Heart right ventricle (tissue), 16 donors: ENCODE measurements at regions not wholly inside any gene's neighbourhood (a gene's known extent, or its start where the extent isn't known, plus 50 kb on each side); places are given as distances from the start of the nearest gene placed in this dataset.
"Not testable (repeated sequence)": the region's sequence is repeated elsewhere in the genome, so short reads cannot be mapped to it uniquely, and the experiment has no call there.

Experiments
- ATAC-seq, 8 donors: fragments of 200-7000 bp; cut with Tn5 transposase; one replicate each; pipeline ENCODE4 v1.9.1; 2020; ENCODE audit warnings: mild to moderate bottlenecking in 8 of 8, moderate library complexity in 8 of 8, moderate number of reproducible peaks in 1 of 8
- DNase-seq, 2 donors: peaks; one replicate each; pipeline ENCODE4 v3.0.0-alpha.2; 2020
- H3K27ac ChIP-seq, 10 donors: fragments of 200-600 bp; sonication (generic) in 2 of 10; one replicate each; pipeline versions ENCODE4 v1.5.0 to v1.8.0; 2020 to 2022; ENCODE audit warnings: mild to moderate bottlenecking in 3 of 10
- H3K27me3 ChIP-seq, 7 donors: fragments of 200-600 bp; one replicate each; pipeline ENCODE4 v1.8.0; 2021 to 2022; ENCODE audit warnings: mild to moderate bottlenecking in 2 of 7
- H3K36me3 ChIP-seq, 9 donors: fragments of 200-600 bp; sonication (generic) in 1 of 9; one replicate each; pipeline versions ENCODE4 v1.5.0 to v1.8.0; 2020 to 2022; ENCODE audit warnings: mild to moderate bottlenecking in 2 of 9
- H3K4me1 ChIP-seq, 9 donors: fragments of 200-600 bp; sonication (generic) in 1 of 9; one replicate each; pipeline versions ENCODE4 v1.5.0 to v1.8.0; 2020 to 2022; ENCODE audit warnings: mild to moderate bottlenecking in 4 of 9
- H3K4me3 ChIP-seq, 10 donors: fragments of 200-600 bp; sonication (generic) in 2 of 10; one replicate each; pipeline versions ENCODE4 v1.5.0 to v1.8.0; 2020 to 2022; ENCODE audit warnings: mild to moderate bottlenecking in 7 of 10, moderate library complexity in 2 of 10
- H3K9me3 ChIP-seq, 11 donors: fragments of 200-600 bp in 10 of 11; sonication (generic) in 2 of 11; one replicate each; pipeline versions ENCODE4 v1.5.0 to v1.8.0; 2013 to 2022; ENCODE audit warnings: mild to moderate bottlenecking in 2 of 11, control low read depth in 1 of 11, moderate library complexity in 1 of 11
- CTCF ChIP-seq, 9 donors: fragments of 200-600 bp; sonication (generic) in 2 of 9; IDR thresholded peaks; one replicate each; pipeline versions ENCODE4 v1.5.0 to v1.8.0; 2021 to 2022; ENCODE audit warnings: antibody characterized with exemption in 9 of 9, mild to moderate bottlenecking in 5 of 9, moderate library complexity in 1 of 9
- WGBS, 2 donors: extraction: QIAGEN DNeasy Blood & Tissue Kit; methylation state at CpG; one replicate each; pipeline ENCODE4 v1.1.7; 2013; ENCODE audit warnings: inconsistent platforms in 1 of 2; 5-methylcytosine and 5-hydroxymethylcytosine counted together
- intact Hi-C, 10 donors: fragments of 100-400 bp; cut with DNase I; formaldehyde crosslinking; loops; one replicate each; pipeline versions ENCODE4 v1.11.1 to v1.14.2; 2022
- donor health status: Arrhythmogenic right ventricular cardiomyopathy.
- donor health status: ischemic (EF 13 %, LVEDD 7.1; RV severe dilation, severe dysfunction).
- donor health status: healthy with polysubstance abuse.
- donor health status: DM: no; HTN: yes; CAD: no.
- donor health status: DM: no; HTN: no; CAD: no.
- donor health status: ischemic (EF 25% LVEDD 6.9; RV normal size, moderate dysfunction).
- donor health status: ischemic (EF 25% LVEDD 5.7; RV mildly dilated, moderate dysfunction).
- donor health status: healthy.
- donor health status: DM: yes; HTN: yes; CAD: no.
- donor health status: Ischemic cardiomyopathy.
- donor health status: ischemic (EF 35%, LVEDD 5.7; RV mildly dilated, moderate dysfunction).
- donor health status: nonischemic (EF 11% LVEDD 7.7; RV severe dilation, severe dysfunction).
- donor health status: DM: yes; HTN: yes; CAD: no.
- donor health status: PGD.
- donor health status: ischemic (EF 29% LVEDD 5.4; RV normal size, mild dysfunction).
- donor health status: nonischemic (EF 23%, LVEDD 6.1; RV moderate dilation, normal function).

- no peak for TF ChIP-seq CTCF (IDR thresholded peaks at IDR 0.05)
- 80 to 87% methylated on average over 4 of the region's 4 CpGs for WGBS, 2 donors
- DNase-seq (no peak), ATAC-seq (no peak)
- H3K4me1 ChIP-seq, result peaks cover 0 to 16% (median 8%) of the 10 kb centered on the region in 9 donors
- H3K4me3 ChIP-seq, result no peak overlapping the region
- no peaks in the 10 kb centered on the region for H3K9me3 ChIP-seq
- intact Hi-C loops, result loop anchor here in 1 of 10 donors (10.0 kb wide), 1 partner anchor 112 kb away; no protein-coding TSS in a partner anchor
- no peaks in the 10 kb centered on the region for H3K27me3 ChIP-seq
- no peaks in the 10 kb centered on the region for H3K36me3 ChIP-seq
- H3K27ac ChIP-seq, result no peak overlapping the region
Observed at GRCh38 chr2:8382485-8382884, 299.4 kb upstream of the ID2 start.

GRCh38 chr2:8386748-8387147 lies 295.1 kb upstream of the ID2 start:
- WGBS, 2 donors, result 77 to 86% methylated on average over 10 of the region's 10 CpGs

GRCh38 chr2:8388781-8389180 lies 293.1 kb upstream of the ID2 start:
- 94 to 95% methylated on average over 2 of the region's 2 CpGs for WGBS, 2 donors
- intact Hi-C loops, result loop anchor here in 1 of 10 donors (10.0 kb wide), 1 partner anchor 106 kb away; no protein-coding TSS in a partner anchor
- H3K27ac ChIP-seq, result no peak overlapping the region

More at GRCh38 chr2:8386748-8387147, 295.1 kb upstream of the ID2 start:
- H3K9me3 ChIP-seq, ATAC-seq, H3K27ac ChIP-seq, H3K36me3 ChIP-seq, H3K4me3 ChIP-seq, DNase-seq, H3K27me3 ChIP-seq: not testable (repeated sequence)
- peaks cover 0 to 14% (median 0%) of the 10 kb centered on the region in 9 donors for H3K4me1 ChIP-seq
- intact Hi-C loops, result loop anchor here in 1 of 10 donors (10.0 kb wide), 1 partner anchor 108 kb away; no protein-coding TSS in a partner anchor

GRCh38 chr2:8389431-8390108 lies 292.3 kb upstream of the ID2 start:
- Histone ChIP-seq H3K4me3 (no peak overlapping the region), H3K27me3 (no peaks in the 10 kb centered on the region), H3K36me3 (no peaks in the 10 kb centered on the region), H3K4me1 (peaks cover 0 to 18% (median 0%) of the 10 kb centered on the region in 9 donors), H3K27ac (peak overlapping the region in 1 of 10 donors; percentile 46), H3K9me3 (peaks cover 0 to 6% (median 0%) of the 10 kb centered on the region in 11 donors)
- DNase-seq (no peak), ATAC-seq (no peak)
- no peak for TF ChIP-seq CTCF (IDR thresholded peaks at IDR 0.05)
- 33 to 60% methylated on average over 4 of the region's 4 CpGs for WGBS, 2 donors
- intact Hi-C loops, result loop anchor here in 1 of 10 donors (10.0 kb wide), 1 partner anchor 105 kb away; no protein-coding TSS in a partner anchor

More at GRCh38 chr2:8388781-8389180, 293.1 kb upstream of the ID2 start:
- Histone ChIP-seq H3K27me3 (no peaks in the 10 kb centered on the region), H3K4me3 (no peak overlapping the region), H3K4me1 (peaks cover 0 to 14% (median 0%) of the 10 kb centered on the region in 9 donors), H3K9me3 (peaks cover 0 to 6% (median 0%) of the 10 kb centered on the region in 11 donors), H3K36me3 (no peaks in the 10 kb centered on the region)
- DNase-seq (no peak), ATAC-seq (no peak)
- TF ChIP-seq CTCF (IDR thresholded peaks at IDR 0.05), result no peak

- H3K36me3 ChIP-seq, result no peaks in the 10 kb centered on the region
- no peak overlapping the region for H3K4me3 ChIP-seq
- no peaks in the 10 kb centered on the region for H3K27me3 ChIP-seq
- intact Hi-C loops, result no loop called here
- H3K9me3 ChIP-seq, result peaks cover 0 to 6% (median 0%) of the 10 kb centered on the region in 11 donors
- WGBS, 2 donors, result 97 to 98% methylated on average over 2 of the region's 2 CpGs
- H3K27ac ChIP-seq, result no peak overlapping the region
- DNase-seq (no peak), ATAC-seq (no peak)
- no peak for TF ChIP-seq CTCF (IDR thresholded peaks at IDR 0.05)
- peaks cover 0 to 23% (median 0%) of the 10 kb centered on the region in 9 donors for H3K4me1 ChIP-seq
Observed at GRCh38 chr2:8391126-8391525, 290.7 kb upstream of the ID2 start.
